ENCODE measurements at regions not wholly inside any gene's neighbourhood (a gene's known extent, or its start where the extent isn't known, plus 50 kb on each side); places are given as distances from the start of the nearest gene placed in this dataset.
A peak's percentile ranks its signal among the peaks of the same experiment; 100 is the strongest.
"Not testable (repeated sequence)": the region's sequence is repeated elsewhere in the genome, so short reads cannot be mapped to it uniquely, and the experiment has no call there.

DNA sequence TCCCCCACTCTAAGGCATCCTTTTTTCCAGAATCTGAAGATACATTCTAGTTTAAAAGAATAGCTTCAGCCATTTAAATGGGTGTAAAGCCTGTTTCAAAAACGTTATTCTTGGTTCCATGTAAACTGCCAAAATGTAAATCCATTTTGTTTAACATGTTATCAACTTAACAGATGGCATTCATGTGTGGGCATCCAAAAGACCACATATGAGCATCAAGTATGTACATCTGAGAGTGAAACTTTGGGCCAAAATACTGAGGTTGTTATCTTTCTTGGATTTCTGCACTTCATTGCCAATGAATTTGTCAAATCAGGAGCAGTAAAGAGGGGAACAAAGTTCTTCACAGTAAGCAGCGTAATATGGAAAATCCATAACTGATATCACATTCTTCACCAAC is 395.4 kb downstream of the ZNF804A start:
- no peak for DNase-seq

DNA sequence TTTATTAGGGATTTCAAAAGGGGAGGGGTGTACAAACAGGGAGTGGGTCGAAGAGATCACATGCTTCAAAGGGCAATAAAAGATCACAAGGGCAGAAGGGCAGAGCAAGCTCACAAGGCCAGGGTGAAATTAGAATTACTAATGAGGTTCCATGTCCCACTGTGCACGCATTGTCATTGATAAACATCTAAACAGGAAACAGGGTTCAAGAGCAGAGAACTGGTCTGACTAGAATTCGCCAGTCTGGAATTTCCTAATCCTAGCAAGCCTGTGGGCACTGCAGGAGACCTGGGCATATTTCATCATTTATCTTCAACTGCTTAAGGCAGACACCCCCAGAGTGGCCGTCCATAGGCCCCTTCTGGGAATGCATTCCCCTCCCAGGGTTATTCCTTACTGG is 408.2 kb downstream of the ZNF804A start:
- DNase-seq = no peak

DNA sequence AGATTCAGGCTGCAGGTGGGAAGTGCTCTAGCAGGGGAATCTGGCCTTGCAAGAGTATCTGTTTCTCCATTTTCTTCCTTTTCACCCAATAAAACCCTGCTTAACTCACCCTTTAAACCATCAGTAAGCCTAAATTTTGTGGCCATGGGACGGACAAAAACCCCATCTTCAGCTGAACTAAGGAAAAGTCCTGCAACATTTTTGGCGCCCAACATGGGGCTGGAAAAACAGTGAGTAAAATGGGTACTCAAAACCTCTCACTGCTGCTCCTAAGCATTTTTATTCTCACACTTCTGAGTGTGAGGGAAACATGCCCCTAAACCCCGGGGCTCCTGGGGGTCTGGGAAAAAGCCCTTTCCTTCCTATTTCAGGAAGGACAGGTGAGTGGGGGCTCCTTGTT is 414.3 kb downstream of the ZNF804A start:
- no peak for DNase-seq

DNA sequence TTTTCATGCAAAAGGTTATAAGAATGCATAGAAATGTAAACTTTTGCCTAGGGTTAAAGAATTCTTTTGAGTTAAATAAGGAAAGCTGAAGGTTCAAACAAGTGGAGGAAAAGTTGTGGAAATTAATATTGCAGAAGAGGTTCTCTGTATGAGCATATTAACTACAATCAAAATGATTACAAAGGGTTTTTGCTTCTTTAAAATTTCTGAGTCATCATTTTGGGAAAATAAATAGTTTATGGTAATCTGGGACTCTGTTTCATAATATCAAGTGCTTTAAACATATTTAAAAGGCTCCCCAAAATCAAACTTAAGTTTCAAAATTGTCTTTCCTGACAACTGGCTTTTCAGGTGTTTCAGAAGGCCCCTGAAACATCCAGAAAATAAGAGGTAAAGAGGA is 415.7 kb downstream of the ZNF804A start:
- no peak for DNase-seq

DNA sequence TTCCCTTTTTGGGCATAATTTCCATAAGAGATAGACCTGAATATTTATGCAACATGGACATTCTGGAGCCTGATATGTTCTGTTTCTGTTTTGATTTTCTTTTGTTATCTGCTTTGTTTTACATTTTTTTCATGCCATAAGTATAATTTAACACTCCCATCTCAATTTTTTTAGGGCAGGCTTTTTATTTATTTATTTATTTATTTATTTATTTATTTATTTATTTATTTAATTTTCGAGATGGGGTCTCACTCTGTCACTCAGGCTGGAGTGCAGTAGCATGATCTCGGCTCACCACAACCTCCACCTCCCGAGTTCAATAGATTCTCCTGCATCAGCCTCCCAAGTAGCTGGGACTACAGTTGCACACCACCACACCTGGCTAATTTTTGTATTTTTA is 427.6 kb downstream of the ZNF804A start:
- DNase-seq = not testable (repeated sequence)

DNA sequence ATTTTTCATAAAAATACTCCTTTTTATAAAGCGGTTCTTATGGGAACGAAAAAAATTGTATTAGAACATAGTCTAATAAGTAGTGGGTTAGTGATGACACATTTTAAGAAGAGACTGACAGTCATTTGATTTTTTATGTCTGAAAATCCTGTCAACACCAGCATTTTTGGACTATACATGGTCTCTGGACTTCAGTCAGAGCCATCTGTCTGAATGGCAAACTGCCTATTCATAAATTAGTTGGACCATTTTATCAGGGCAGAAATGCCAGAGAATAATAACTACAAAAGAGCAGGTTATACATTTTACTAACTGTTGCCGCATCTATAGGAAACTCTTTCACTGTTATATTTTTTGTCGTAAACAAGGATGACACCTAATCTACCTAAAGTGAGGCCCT is 437.6 kb downstream of the ZNF804A start:
- no peak for DNase-seq

DNA sequence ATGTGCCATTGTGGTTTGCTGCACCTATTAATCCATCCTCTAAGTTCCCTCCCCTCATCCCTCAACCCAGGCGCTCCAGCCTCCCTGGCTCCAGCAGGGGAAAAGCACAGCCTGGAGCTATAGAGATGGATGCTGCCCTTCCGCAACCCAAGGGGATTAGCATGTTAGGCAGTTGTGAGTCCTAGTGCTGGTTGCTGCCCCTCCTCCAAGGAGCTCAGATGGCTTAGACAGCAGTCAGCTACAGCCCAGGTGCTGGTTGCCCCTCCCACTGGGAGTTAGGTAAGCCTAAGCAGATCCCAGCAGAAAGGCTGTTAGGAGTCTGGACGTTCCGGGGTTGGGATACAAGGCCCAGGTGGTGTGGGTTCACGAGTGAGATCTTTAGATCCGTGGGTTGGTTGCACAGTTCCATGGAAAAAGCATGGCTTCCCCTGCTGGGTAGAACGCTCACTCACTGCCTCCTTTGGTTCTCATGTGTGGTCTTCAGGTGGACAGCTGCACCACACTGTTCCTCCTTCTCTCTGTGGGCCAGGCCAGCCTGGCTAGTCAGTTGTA is 446.1 kb downstream of the ZNF804A start:
- DNase-seq = no peak

DNA sequence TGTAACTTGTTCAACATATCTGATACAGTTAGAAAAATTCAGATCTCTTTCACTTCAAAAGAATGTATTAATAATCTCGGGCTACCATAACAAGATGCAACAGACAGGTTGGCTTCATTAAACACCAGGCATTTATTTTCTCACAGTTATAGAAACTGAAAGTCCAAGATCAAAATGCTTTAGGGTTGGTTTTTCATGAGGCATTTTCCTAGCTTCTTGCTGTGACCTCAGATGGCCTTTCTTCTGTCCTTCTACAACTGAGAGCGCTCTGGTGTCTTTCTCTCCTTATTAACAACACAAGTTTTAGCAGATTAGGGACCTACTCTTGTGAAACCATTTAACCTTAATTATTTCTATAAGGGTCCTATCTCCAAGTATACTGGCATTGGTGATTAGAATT is 452.5 kb downstream of the ZNF804A start:
- DNase-seq = no peak

DNA sequence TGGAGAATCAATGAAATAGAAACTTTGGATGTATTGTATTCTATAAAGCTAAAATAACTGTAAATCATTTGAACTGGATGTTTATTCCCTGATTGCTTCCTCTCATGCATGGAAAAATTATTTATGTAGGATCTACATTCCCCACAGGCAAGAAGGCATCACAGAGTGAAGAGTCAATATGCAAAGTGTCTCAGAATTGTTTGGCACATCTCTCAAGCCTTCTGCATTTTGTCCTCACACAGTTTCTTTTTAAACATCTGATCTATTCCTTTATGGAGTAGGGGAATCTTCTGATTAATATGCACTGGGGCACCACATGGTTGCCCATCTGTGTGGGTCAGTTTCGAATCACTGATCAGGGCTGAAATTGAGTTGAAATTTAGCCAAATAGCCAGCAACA is 465.4 kb downstream of the ZNF804A start:
- no peak for DNase-seq

DNA sequence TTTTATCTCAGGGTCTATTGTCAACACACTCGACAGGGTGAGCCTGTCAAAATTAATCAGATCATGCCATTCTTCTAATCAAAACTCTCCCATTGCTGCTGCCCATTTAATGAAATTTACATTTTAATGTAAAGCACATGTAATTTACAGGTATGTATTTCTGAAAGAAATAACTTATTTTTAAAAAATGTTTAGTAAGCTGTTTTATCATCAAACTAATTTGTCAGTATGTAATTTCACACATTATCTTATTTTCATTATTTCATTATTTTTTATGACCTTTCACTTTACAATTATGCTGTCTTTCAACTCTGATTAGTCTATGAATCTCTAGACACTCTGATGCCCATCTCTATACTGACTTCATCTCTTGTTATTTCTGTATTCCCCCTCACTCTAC is 467.8 kb downstream of the ZNF804A start:
- DNase-seq = no peak

DNA sequence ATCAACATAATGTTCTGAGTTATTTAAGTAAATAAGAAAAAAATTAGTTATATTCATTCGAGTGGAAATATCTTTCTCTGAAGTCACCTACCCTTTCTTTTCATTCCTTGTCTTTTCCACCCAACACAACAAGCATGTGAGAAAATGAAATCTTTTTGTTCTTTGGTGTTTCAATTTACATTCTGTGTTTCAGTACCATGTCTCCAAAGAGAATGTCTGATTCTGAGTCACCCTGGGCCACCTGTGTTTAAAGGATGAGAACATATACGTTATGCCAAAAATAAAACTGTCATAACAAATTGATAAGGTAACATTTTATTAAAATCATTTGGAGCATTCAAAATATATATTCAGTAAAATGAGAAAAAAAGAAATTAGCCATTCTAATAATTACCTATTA is 470.8 kb downstream of the ZNF804A start:
- no peak for DNase-seq

DNA sequence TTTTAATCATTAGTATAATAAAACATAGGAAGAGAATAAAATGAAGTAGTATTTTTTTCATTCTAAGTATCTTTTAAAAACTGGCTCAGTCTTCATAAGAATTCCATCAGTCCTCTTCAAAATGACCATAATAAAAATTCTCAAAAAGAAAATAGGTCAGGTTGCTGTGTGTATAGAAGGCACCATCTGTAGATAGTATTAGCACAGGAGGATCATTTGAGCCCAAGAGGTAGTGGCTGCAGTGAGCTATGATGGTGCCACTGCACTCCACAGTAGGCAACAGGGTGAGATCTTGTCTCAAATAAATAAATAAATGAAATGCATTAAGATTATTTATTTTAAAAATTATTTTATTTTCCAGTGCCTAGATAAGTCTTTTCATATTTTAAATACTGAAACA is 475.8 kb downstream of the ZNF804A start:
- DNase-seq = no peak

DNA sequence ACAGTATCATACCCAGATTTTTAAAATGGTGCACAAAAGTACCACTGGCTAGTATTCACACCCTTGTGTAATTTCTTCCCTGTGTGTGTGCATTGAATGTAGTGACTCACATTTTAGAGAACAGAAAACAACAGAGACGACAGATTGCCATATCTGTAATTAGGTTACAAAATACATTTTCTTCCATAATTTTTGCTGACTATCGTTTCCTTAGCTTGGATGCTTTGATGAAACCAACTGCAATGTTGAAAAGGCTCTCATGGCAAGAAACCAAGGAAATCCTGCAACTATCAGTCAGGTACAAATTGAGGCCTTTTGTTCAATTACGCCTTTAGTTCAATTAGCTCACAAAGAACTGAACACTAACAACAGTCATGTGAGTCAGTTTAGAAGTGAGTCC is 484.4 kb downstream of the ZNF804A start:
- no peak for DNase-seq

DNA sequence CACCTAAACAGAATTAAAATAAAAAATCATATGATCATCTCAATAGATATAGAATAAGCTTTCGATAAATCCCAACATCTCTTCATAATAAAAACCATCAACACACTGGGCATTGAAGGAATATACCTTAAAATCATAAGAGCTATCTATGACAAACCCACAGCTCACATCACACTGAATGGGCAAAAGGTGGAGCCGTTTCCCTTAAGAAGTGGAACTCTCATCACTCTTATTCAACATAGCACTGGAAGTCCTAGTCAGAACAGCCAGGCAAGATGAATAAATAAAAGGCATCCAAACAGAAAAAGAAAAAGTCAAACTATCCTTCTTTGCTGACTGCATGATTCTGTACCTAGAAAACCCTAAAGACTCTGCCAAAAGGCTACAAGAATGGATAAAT is 510.3 kb downstream of the ZNF804A start:
- no peak for DNase-seq

DNA sequence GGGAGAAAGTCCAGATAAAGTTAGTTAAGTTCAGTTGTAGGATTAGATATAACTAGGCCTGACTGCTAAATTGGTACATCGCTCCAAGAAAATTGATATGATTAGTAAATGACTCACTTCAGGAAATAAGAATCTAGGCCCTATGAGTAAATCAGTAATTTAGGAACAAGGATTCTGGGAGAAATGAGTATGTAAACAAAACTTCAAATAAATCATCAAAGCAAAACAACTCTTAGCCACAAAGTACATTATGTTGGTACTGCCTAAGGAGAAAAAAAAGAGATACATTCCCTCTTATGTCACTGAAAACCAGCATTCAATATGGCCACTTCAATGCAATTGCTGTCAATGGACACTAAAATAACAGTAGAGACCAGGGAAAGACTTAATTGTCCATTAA is 529.1 kb downstream of the ZNF804A start:
- no peak for DNase-seq

DNA sequence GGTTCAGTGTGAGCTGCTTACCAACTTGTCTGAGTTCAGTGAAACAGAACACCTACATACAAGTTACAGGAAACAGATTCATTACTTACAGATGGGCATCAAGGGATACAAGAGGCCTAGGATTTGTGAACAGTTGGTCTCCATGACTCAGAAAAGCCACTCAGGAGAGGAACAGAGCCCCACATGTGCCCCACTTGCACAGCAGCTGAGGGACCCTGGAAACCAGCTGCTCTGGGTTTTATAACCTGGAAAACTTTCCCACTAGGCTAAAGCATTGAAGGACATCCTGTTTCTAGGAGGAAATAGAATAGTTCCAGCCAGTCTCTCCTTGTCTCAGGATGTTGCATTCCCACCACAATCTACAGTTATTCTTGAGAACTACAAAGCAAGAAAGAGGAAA is 530.0 kb downstream of the ZNF804A start:
- no peak for DNase-seq

DNA sequence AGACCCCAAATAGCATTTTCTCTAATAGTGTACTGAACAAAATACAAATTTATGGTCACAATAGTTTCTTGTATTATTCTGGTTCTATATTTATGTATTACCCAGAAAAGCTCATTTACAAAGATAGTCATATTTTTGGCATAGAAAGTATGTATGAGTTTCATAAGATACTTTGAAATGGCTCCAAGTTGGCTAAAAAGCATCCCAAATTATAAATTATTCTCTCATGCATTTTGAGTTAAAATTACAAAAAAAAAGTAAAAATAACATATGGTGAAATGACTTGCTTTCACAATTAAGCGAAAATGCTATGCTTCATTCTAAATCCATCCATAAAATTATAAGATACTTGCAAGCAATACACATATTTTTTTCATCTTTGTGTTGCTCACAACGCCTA is 530.7 kb downstream of the ZNF804A start:
- DNase-seq = no peak

DNA sequence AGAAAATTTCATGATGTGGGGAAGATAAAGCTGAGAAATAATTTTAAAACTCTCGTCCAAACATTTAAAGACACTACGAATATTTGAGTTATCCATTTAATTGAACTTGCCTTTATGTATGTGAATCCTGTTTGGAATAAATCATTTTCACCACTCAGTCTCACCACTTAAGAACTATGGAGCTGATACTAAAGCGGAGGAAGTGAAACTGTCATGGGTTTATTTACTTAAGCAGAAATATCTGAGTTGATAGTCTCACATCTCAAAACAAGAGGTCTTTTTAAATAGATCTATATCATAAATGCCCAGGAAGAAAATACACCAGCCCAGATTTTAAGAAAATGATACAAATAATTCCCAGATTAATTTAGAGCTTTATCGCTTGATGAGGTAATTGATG is 532.4 kb downstream of the ZNF804A start:
- DNase-seq = no peak

DNA sequence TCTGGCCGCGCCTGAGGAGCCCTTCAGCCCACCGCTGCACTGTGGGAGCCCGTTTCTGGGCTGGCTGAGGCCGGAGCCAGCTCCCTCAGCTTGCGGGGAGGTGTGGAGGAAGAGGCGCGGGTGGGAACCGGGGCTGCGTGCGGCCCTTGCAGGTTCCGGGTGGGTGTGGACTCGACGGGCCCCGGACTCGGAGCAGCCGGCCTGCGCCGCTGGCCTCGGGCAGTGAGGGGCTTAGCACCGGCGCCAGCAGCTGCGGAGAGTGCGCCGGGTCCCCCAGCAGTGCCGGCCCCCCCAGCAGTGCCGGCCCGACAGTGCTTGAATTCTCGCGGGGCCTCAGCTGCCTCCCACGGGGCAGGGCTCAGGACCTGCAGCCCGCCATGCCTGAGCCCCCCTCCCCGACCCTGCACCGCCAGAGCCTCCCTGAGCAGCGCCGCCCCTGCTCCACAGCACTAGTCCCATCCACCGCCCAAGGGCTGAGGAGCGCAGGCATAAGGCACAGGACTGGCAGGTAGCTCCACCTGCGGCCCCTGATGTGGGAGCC is 534.2 kb downstream of the ZNF804A start:
- DNase-seq = no peak

DNA sequence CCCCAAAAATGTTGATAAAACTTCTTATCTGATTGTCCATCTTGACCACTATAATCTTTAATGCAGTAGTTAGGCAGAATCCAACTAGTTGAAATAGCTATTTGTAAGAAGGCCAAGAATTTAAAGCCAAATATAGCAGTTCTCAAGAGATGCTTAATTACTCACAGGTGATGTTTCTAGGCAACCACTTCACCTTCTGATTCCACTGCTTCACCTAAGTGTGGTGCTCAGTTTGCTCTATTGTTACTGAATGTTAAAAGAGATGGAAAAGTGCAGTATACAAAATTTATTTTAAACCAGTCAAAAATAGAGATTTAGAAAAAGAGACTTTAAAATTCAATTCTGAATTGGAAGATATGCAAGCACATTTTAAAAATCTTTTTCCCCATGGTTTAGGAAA is 539.4 kb downstream of the ZNF804A start:
- no peak for DNase-seq

DNA sequence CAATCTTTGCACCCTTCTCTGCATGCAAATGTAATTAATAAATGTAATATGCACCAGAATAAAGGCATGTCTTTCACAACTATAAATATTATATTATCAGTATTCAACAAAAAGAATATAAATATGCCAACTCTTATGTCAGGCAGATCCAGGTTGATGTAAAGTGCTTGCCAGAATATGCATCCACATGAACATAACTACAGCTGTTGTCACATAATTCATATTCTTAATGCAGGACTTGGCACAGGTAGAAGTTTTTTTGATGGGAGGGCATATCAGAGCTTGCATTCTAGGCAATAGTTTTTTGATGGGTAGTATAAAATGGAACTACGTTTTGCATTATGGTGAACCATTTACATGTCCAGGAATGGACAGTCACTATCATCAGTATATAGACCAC is 544.3 kb downstream of the ZNF804A start:
- DNase-seq = no peak

DNA sequence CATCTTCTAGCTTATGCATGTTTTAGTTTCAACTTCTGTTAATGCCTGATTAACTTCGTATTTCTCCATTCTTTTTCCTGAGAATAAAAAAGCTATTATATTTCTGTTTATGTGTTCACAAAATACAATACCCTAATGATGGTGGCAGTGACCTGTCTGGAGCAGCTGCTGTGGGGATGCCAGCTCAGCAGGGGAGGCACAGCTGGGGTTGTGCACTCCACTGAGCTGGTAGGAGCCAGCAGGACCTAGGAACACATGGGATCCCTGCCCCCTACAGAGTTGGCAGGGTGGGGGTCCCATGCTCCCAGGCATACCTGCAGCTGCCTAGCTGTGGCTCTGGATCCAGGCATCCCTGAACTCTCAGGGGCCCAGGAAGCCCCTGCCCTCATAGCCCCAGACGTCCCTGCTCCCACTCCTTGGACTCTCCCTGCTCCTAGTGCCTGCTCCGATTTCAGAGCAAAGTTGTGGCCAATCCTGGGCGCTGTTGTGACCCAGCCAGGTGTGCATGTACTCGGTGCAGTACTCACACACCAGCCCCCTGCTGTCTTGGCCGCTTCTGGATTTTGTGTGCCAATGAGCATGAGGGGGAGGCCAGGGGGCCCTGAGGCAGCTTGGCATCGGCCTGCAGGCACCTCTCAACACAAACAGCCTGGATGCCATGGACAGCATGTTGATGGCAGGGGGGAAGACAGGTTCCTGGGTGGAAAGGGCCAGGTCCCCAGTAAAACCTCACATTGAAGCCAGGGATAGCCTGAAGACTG is 546.0 kb downstream of the ZNF804A start:
- peak; percentile 88 for DNase-seq

DNA sequence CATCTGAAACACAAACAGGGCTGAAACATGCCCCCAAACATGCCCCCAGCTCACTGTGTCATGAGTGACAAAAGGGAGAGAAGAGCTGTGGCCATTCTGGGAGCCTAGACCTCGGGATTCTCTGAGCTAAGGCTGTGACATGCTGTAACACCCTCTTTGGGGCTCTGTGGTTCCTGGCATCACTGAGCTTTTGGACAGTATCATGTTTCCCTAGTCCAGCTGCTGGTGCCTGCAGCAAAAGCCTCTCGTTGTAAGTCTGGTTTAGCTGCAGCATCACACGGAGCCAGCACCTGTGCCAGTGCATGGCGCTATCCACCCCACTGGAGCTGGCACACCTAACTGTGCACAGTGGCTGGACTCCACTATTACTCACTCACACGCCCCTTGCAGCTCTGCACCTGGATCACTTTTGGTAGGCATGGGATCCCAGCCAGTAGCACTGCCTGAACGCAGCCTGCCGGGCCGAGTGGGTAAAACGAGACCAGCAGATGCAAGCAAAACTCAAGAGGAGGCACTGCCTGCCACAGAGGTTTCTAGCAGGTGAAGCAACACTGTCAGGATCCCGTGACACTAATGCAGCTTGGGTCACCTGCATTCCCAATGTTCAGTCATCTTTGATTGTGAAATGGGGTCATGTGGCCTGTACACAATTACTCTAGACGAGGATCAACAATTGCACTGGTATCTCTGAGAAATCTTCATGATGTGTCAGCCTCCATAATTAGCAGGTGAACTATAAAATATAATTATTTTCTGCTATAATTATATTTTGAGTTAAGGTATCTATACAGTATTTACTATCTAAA is 547.2 kb downstream of the ZNF804A start:
- peak; percentile 11 for DNase-seq

DNA sequence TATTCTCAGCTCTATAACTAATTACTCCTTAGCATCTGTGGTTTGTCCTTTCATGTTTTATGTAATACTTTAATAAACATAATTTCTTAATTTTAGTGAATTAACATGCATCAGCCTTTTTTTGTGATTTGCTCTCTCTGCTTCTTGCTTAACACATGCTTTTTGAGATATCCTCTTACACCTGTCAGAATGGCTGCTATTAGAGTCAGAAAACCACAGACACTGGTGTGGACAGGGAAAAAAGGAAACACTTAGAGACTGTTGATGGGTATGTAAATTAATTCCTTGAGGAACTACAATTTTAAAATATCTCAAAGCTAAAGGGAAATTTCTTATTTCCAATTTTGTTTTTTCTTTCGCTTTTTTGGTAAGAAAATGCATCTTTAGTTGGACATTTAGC is 549.0 kb downstream of the ZNF804A start:
- DNase-seq = peak; percentile 3
